Chondrocyte (in vitro differentiated cells): ENCODE measurements at regions not wholly inside any gene's neighbourhood (a gene's known extent, or its start where the extent isn't known, plus 50 kb on each side); places are given as distances from the start of the nearest gene placed in this dataset.

Experiments used
- DNase-seq: peaks from one replicate; pipeline ENCODE4 v3.0.0; 2021; ENCODE audit warnings: mixed read lengths, low spot score
- H3K27ac Mint-ChIP-seq: one replicate; pipeline ENCODE4 v1.8.0; 2021; ENCODE audit warnings: mild to moderate bottlenecking, moderate library complexity, mixed read lengths; ENCODE audit not compliant: unreplicated experiment
- H3K27me3 Mint-ChIP-seq: 2 replicates; pipeline ENCODE4 v1.8.0; 2021; ENCODE audit warnings: low read depth, mixed read lengths
- H3K36me3 Mint-ChIP-seq: 2 replicates; pipeline ENCODE4 v1.8.0; 2021; ENCODE audit warnings: low read depth, mixed read lengths
- H3K4me1 Mint-ChIP-seq: 2 replicates; pipeline ENCODE4 v1.8.0; 2021; ENCODE audit warnings: low read depth, mild to moderate bottlenecking, mixed read lengths
- H3K4me3 Mint-ChIP-seq: one replicate; pipeline ENCODE4 v1.8.0; 2021; ENCODE audit warnings: mild to moderate bottlenecking, moderate library complexity, mixed read lengths; ENCODE audit not compliant: unreplicated experiment
- H3K9me3 Mint-ChIP-seq: 2 replicates; pipeline ENCODE4 v1.8.0; 2021; ENCODE audit warnings: low read depth, mixed read lengths
- CTCF ChIP-seq: fragments of 200-600 bp; sonication (generic); IDR thresholded peaks from 2 replicates; pipeline ENCODE4 v1.5.0; 2021; ENCODE audit warnings: antibody characterized with exemption, mild to moderate bottlenecking, moderate library complexity

GRCh38 chr5:160935776-160936175 is 83.8 kb upstream of the ATP10B start:
- Mint-ChIP-seq H3K27me3 (no peaks in the 10 kb centered on the region), H3K36me3 (no peaks in the 10 kb centered on the region), H3K27ac (no peak overlapping the region), H3K4me1 (no peaks in the 10 kb centered on the region), H3K4me3 (no peak overlapping the region), H3K9me3 (peaks cover 15% of the 10 kb centered on the region)
- DNase-seq = no peak
- no peak for TF ChIP-seq CTCF

- Mint-ChIP-seq H3K27me3 (no peaks in the 10 kb centered on the region), H3K9me3 (peaks cover 11% of the 10 kb centered on the region), H3K4me3 (no peak overlapping the region), H3K36me3 (no peaks in the 10 kb centered on the region), H3K4me1 (no peaks in the 10 kb centered on the region), H3K27ac (no peak overlapping the region)
- no peak for DNase-seq
- no peak for TF ChIP-seq CTCF
These were observed 79.3 kb upstream of the ATP10B start for GRCh38 chr5:160931283-160931682.

- Mint-ChIP-seq H3K36me3 (no peaks in the 10 kb centered on the region), H3K4me1 (no peaks in the 10 kb centered on the region), H3K27me3 (no peaks in the 10 kb centered on the region), H3K4me3 (no peak overlapping the region), H3K27ac (no peak overlapping the region), H3K9me3 (peaks cover 11% of the 10 kb centered on the region)
- no peak for TF ChIP-seq CTCF
- no peak for DNase-seq
These were observed 78.4 kb upstream of the ATP10B start for GRCh38 chr5:160930406-160930805.

- Mint-ChIP-seq H3K9me3 (peaks cover 11% of the 10 kb centered on the region), H3K4me1 (no peaks in the 10 kb centered on the region), H3K27ac (no peak overlapping the region), H3K4me3 (no peak overlapping the region), H3K36me3 (no peaks in the 10 kb centered on the region), H3K27me3 (no peaks in the 10 kb centered on the region)
- DNase-seq = no peak
- TF ChIP-seq CTCF = no peak
These were observed 77.9 kb upstream of the ATP10B start for GRCh38 chr5:160929906-160930305.

- no peak overlapping the region for H3K27ac Mint-ChIP-seq
- no peak for TF ChIP-seq CTCF
- DNase-seq = no peak
- H3K27me3 Mint-ChIP-seq = no peaks in the 10 kb centered on the region
- H3K36me3 Mint-ChIP-seq = no peaks in the 10 kb centered on the region
- H3K4me1 Mint-ChIP-seq = no peaks in the 10 kb centered on the region
- H3K4me3 Mint-ChIP-seq = no peak overlapping the region
- H3K9me3 Mint-ChIP-seq = peaks cover 9% of the 10 kb centered on the region
These were observed 77.3 kb upstream of the ATP10B start for GRCh38 chr5:160929360-160929759.
